GM23248 (cell line): ENCODE measurements at regions not wholly inside any gene's neighbourhood (a gene's known extent, or its start where the extent isn't known, plus 50 kb on each side); places are given as distances from the start of the nearest gene placed in this dataset.
"Not testable (repeated sequence)": the region's sequence is repeated elsewhere in the genome, so short reads cannot be mapped to it uniquely, and the experiment has no call there.

Experiments
- EZH2 ChIP-seq: fragments of 200-600 bp; sonication (generic); IDR thresholded peaks from 2 replicates; pipeline ENCODE4 v1.6.1; 2018; ENCODE audit warnings: antibody characterized with exemption, mild to moderate bottlenecking; ENCODE audit not compliant: insufficient read depth, poor library complexity, severe bottlenecking
- EZH2phosphoT487 ChIP-seq: fragments of 200-600 bp; sonication (generic); IDR thresholded peaks from 2 replicates; pipeline ENCODE4 v1.6.1; 2018; ENCODE audit warnings: antibody characterized with exemption, moderate library complexity, mild to moderate bottlenecking, low read depth; ENCODE audit not compliant: insufficient read depth

DNA sequence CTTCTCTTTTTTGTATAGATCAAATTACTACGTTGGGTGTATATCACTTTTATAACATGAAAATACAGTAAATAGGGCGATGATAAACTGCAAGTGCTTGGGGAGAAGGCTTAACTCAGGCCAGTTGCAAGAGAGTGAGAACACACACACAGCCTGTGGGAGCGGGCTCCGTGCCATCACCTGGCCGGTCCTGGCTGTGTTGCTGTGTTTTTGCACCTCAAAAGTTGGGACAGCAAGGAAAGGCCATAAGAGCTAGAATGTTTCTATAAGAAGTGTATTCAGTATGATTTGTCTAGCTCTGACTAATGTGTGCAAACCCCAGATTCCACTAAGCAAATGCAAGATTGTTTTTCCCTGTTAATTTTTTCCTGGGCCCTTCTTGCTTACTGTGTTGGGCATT lies 1940.6 kb downstream of the FOXD4L5 start:
- TF ChIP-seq EZH2, EZH2phosphoT487: not testable (repeated sequence)
